Gastroesophageal sphincter (tissue), 4 donors: ENCODE measurements at regions not wholly inside any gene's neighbourhood (a gene's known extent, or its start where the extent isn't known, plus 50 kb on each side); places are given as distances from the start of the nearest gene placed in this dataset.

ENCODE experiments used
- ATAC-seq: fragments of 150-250 bp; one replicate; pipeline ENCODE4 v1.9.1; 2016; ENCODE audit warnings: mild to moderate bottlenecking, moderate library complexity
- H3K27ac ChIP-seq, 4 donors: fragments of 200-600 bp; sonication (generic) in 3 of 4; 1 replicate in 3 of 4; 2 replicates in 1 of 4; pipeline ENCODE4 v1.5.1; 2016 to 2019
- H3K27me3 ChIP-seq: fragments of 200-600 bp; sonication (generic); one replicate; pipeline ENCODE4 v1.5.1; 2019
- H3K36me3 ChIP-seq, 2 donors: fragments of 200-600 bp; sonication (generic); one replicate each; pipeline ENCODE4 v1.5.1; 2019; ENCODE audit warnings: control low read depth in 1 of 2
- H3K4me1 ChIP-seq, 3 donors: fragments of 200-600 bp; sonication (generic); 1 replicate in 2 of 3; 2 replicates in 1 of 3; pipeline ENCODE4 v1.5.1; 2016 to 2019; ENCODE audit warnings: control low read depth in 2 of 3
- H3K4me3 ChIP-seq, 2 donors: fragments of 200-600 bp; sonication (generic); one replicate each; pipeline ENCODE4 v1.5.1; 2019; ENCODE audit warnings: mild to moderate bottlenecking in 1 of 2, moderate library complexity in 1 of 2
- H3K9me3 ChIP-seq, 3 donors: fragments of 200-600 bp; sonication (generic); one replicate each; pipeline ENCODE4 v1.5.1; 2017 to 2019; ENCODE audit warnings: control low read depth in 2 of 3
- CTCF ChIP-seq, 4 experiments: fragments of 200-600 bp in 2 of 4; fragments of 450-650 bp in 2 of 4; sonication (generic) in 1 of 4; IDR thresholded peaks; one replicate each; pipeline ENCODE4 v1.5.1; 2017 to 2019; ENCODE audit warnings: antibody characterized with exemption in 4 of 4, mild to moderate bottlenecking in 2 of 4, moderate library complexity in 2 of 4
- EP300 ChIP-seq: sonication (generic); formaldehyde crosslinking; IDR thresholded peaks from one replicate; pipeline ENCODE4 v1.6.1; 2017; ENCODE audit warnings: antibody characterized with exemption, mild to moderate bottlenecking
- POLR2A ChIP-seq, 2 donors: fragments of 450-650 bp; IDR thresholded peaks; one replicate each; pipeline ENCODE4 v1.6.1; 2017; ENCODE audit warnings: antibody characterized with exemption in 2 of 2, mild to moderate bottlenecking in 2 of 2, moderate library complexity in 1 of 2
- POLR2AphosphoS5 ChIP-seq: sonication (generic); formaldehyde crosslinking; IDR thresholded peaks from one replicate; pipeline ENCODE4 v1.6.1; 2017; ENCODE audit warnings: antibody characterized with exemption
- WGBS, 2 donors: methylation state at CpG; one replicate each; pipeline ENCODE4 v1.1.5; 2018; ENCODE audit warnings: low coverage in 1 of 2; 5-methylcytosine and 5-hydroxymethylcytosine counted together

GRCh38 chr7:84583331-84583730 is 388.7 kb upstream of the SEMA3A start:
- Histone ChIP-seq H3K4me1 (no peaks in the 10 kb centered on the region), H3K36me3 (no peaks in the 10 kb centered on the region), H3K27me3 (no peaks in the 10 kb centered on the region), H3K9me3 (no peaks in the 10 kb centered on the region), H3K27ac (no peak overlapping the region), H3K4me3 (no peak overlapping the region)
- TF ChIP-seq POLR2AphosphoS5 (no peak), EP300 (no peak), CTCF (IDR thresholded peaks at IDR 0.05) (no peak), POLR2A (IDR thresholded peaks at IDR 0.05) (no peak)
- 48 to 52% methylated on average over 4 of the region's 4 CpGs for WGBS, 2 donors
- no peak for ATAC-seq

GRCh38 chr7:84582747-84583146 is 388.2 kb upstream of the SEMA3A start:
- no peaks in the 10 kb centered on the region for H3K9me3 ChIP-seq
- no peak overlapping the region for H3K4me3 ChIP-seq
- no peaks in the 10 kb centered on the region for H3K4me1 ChIP-seq
- TF ChIP-seq EP300 (no peak), CTCF (IDR thresholded peaks at IDR 0.05) (no peak), POLR2AphosphoS5 (no peak), POLR2A (IDR thresholded peaks at IDR 0.05) (no peak)
- H3K27ac ChIP-seq = no peak overlapping the region
- H3K27me3 ChIP-seq = no peaks in the 10 kb centered on the region
- H3K36me3 ChIP-seq = no peaks in the 10 kb centered on the region
- WGBS, 2 donors = 82 to 93% methylated on average over 3 of the region's 3 CpGs
- no peak for ATAC-seq

GRCh38 chr7:84578825-84579224 is 384.2 kb upstream of the SEMA3A start:
- Histone ChIP-seq H3K36me3 (no peaks in the 10 kb centered on the region), H3K4me3 (no peak overlapping the region), H3K27me3 (no peaks in the 10 kb centered on the region), H3K27ac (no peak overlapping the region), H3K4me1 (no peaks in the 10 kb centered on the region), H3K9me3 (no peaks in the 10 kb centered on the region)
- no peak for ATAC-seq
- no peak for TF ChIP-seq POLR2AphosphoS5
- no peak for TF ChIP-seq EP300
- TF ChIP-seq POLR2A (IDR thresholded peaks at IDR 0.05) = no peak
- TF ChIP-seq CTCF (IDR thresholded peaks at IDR 0.05) = no peak
- WGBS, 2 donors = 88% methylated on average over 3 of the region's 3 CpGs

- no peaks in the 10 kb centered on the region for H3K27me3 ChIP-seq
- H3K4me3 ChIP-seq = no peak overlapping the region
- H3K36me3 ChIP-seq = no peaks in the 10 kb centered on the region
- H3K27ac ChIP-seq = no peak overlapping the region
- 87 to 92% methylated on average over 3 of the region's 3 CpGs for WGBS, 2 donors
- no peak for TF ChIP-seq POLR2AphosphoS5
- no peak for TF ChIP-seq CTCF (IDR thresholded peaks at IDR 0.05)
- TF ChIP-seq POLR2A (IDR thresholded peaks at IDR 0.05) = no peak
- no peak for TF ChIP-seq EP300
- ATAC-seq = no peak
- no peaks in the 10 kb centered on the region for H3K4me1 ChIP-seq
- no peaks in the 10 kb centered on the region for H3K9me3 ChIP-seq
Measured at GRCh38 chr7:84568781-84569180, 374.2 kb upstream of the SEMA3A start.

- WGBS, 2 donors = 36 to 89% methylated on average over 1 to 2 of the region's 2 CpGs
- H3K27ac ChIP-seq = no peak overlapping the region
- H3K36me3 ChIP-seq = no peaks in the 10 kb centered on the region
- H3K27me3 ChIP-seq = no peaks in the 10 kb centered on the region
- TF ChIP-seq EP300 (no peak), POLR2A (IDR thresholded peaks at IDR 0.05) (no peak), POLR2AphosphoS5 (no peak), CTCF (IDR thresholded peaks at IDR 0.05) (no peak)
- H3K4me3 ChIP-seq = no peak overlapping the region
- no peaks in the 10 kb centered on the region for H3K4me1 ChIP-seq
- ATAC-seq = no peak
- H3K9me3 ChIP-seq = no peaks in the 10 kb centered on the region
Measured at GRCh38 chr7:84565345-84566074, 370.9 kb upstream of the SEMA3A start.
